Common myeloid progenitor, CD34-positive (primary cell): ENCODE measurements at regions not wholly inside any gene's neighbourhood (a gene's known extent, or its start where the extent isn't known, plus 50 kb on each side); places are given as distances from the start of the nearest gene placed in this dataset.
"Not testable (repeated sequence)": the region's sequence is repeated elsewhere in the genome, so short reads cannot be mapped to it uniquely, and the experiment has no call there.

Source experiments
- CTCF ChIA-PET: fragments of 350-600 bp; sonication (Branson Sonifier 250); formaldehyde crosslinking; loops from one replicate; lab custom pipeline; 2021; ENCODE audit warnings: antibody characterized with exemption; lab: Charles Lee
- POLR2A ChIA-PET: fragments of 350-600 bp; sonication (Branson Sonifier 250); formaldehyde crosslinking; loops from one replicate; lab custom pipeline; 2021; ENCODE audit warnings: antibody characterized with exemption; lab: Charles Lee
- DNase-seq, 3 donors: peaks; one replicate each; pipeline versions ENCODE4 v3.0.0 to v3.0.0-alpha.2; 2013
- H3K27ac ChIP-seq, 2 experiments: 1 replicate in 1 of 2; 2 replicates in 1 of 2; pipeline ENCODE4 v1.7.0; 2013; ENCODE audit warnings: inconsistent platforms in 2 of 2, low read length in 2 of 2, mild to moderate bottlenecking in 2 of 2, low read depth in 1 of 2, moderate library complexity in 1 of 2; ENCODE audit not compliant: severe bottlenecking in 2 of 2, insufficient read depth in 1 of 2, poor library complexity in 1 of 2
- H3K27me3 ChIP-seq, 5 experiments: replicated peaks in 2 of 5; 1 replicate in 3 of 5; 2 replicates in 2 of 5; pipeline versions ENCODE4 v1.6.1 to v1.7.0; 2013; ENCODE audit warnings: low read length in 4 of 5, mild to moderate bottlenecking in 2 of 5, moderate library complexity in 2 of 5, inconsistent platforms in 1 of 5; ENCODE audit not compliant: insufficient read depth in 5 of 5, control insufficient read depth in 4 of 5
- H3K36me3 ChIP-seq, 4 experiments: 1 replicate in 2 of 4; 2 replicates in 2 of 4; pipeline versions ENCODE4 v1.6.1 to v1.7.0; 2013; ENCODE audit warnings: low read length in 3 of 4, control low read depth in 1 of 4, mild to moderate bottlenecking in 1 of 4; ENCODE audit not compliant: control insufficient read depth in 4 of 4, insufficient read depth in 4 of 4
- H3K4me1 ChIP-seq, 4 experiments: 1 replicate in 3 of 4; 2 replicates in 1 of 4; pipeline versions ENCODE4 v1.6.1 to v1.7.1; 2013; ENCODE audit warnings: low read length in 3 of 4, mild to moderate bottlenecking in 3 of 4, control low read depth in 1 of 4, inconsistent platforms in 1 of 4, moderate library complexity in 1 of 4; ENCODE audit not compliant: control insufficient read depth in 4 of 4, insufficient read depth in 4 of 4; ENCODE audit errors: control extremely low read depth in 1 of 4
- H3K4me3 ChIP-seq, 7 experiments: 1 replicate in 4 of 7; 2 replicates in 3 of 7; pipeline versions ENCODE4 v1.5.1 to v1.7.0; 2013; ENCODE audit warnings: mild to moderate bottlenecking in 7 of 7, low read length in 6 of 7, moderate library complexity in 6 of 7, inconsistent platforms in 2 of 7, low read depth in 2 of 7, control low read depth in 1 of 7; ENCODE audit not compliant: insufficient read depth in 4 of 7, control insufficient read depth in 1 of 7; ENCODE audit errors: extremely low read depth in 1 of 7
- H3K9me3 ChIP-seq, 5 experiments: 1 replicate in 4 of 5; 2 replicates in 1 of 5; pipeline versions ENCODE4 v1.6.1 to v1.7.1; 2013; ENCODE audit warnings: low read length in 4 of 5, mild to moderate bottlenecking in 2 of 5, inconsistent platforms in 1 of 5, low read depth in 1 of 5, moderate library complexity in 1 of 5; ENCODE audit not compliant: control insufficient read depth in 4 of 5, insufficient read depth in 2 of 5; ENCODE audit errors: control extremely low read depth in 1 of 5
- WGBS: methylation state at CpG from one replicate; pipeline ENCODE4 v1.1.5; 2013; ENCODE audit not compliant: insufficient coverage; 5-methylcytosine and 5-hydroxymethylcytosine counted together

DNA sequence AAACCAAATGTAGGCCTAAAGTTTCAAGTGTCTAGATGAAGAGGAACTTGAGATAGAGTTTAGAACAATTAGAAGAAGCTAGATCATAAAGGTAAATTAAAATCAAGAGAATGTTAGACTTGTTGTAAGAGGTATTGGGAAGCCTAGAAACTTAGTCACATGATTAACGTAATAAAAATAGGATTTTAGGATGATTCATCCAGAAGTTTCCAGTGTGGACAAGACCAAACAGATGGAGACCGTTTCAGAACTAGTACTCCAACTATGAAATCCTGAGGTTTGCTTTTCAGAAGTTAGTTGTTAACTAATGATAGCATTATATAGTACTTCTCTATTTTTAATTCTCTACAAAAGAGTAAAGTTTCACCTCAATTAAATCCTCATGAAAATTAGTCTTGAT, 104.9 kb downstream of the MZT1 start:
- no peak for DNase-seq
- POLR2A ChIA-PET = no interaction called here
- WGBS = 83% methylated on average over 1 of the region's 2 CpGs

DNA sequence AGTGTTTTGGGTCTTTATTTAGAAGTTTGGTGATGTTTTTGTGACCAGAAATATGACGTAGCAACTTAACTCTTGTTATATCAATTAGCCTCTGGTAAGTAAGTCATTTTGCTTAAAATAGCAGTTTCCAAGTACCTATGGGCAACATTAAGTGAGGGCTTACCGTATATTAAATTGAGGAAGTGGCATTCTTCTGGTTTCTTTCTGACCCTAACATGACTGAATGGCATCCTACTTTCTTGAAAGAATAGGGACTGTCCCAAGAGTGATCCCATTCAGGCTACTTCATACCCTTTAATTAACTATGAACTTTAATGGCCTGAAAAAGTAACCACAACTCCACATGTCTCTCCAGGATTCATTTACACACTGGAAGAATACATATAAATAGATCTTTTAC, 106.6 kb downstream of the MZT1 start:
- no peaks in the 10 kb centered on the region for H3K4me1 ChIP-seq
- no peaks in the 10 kb centered on the region for H3K36me3 ChIP-seq
- WGBS = no CpG with 5 or more reads among the region's 2 CpGs
- ChIA-PET CTCF (no interaction called here), POLR2A (no interaction called here)
- DNase-seq = peak in 2 of 3 donors; percentile 23 to 29
- no peaks in the 10 kb centered on the region for H3K27me3 ChIP-seq
- no peaks in the 10 kb centered on the region for H3K9me3 ChIP-seq
- no peak overlapping the region for H3K4me3 ChIP-seq
- no peak overlapping the region for H3K27ac ChIP-seq

More for the DNA sequence above, 104.9 kb downstream of the MZT1 start:
- Histone ChIP-seq H3K27me3 (no peaks in the 10 kb centered on the region), H3K27ac (no peak overlapping the region), H3K9me3 (no peaks in the 10 kb centered on the region), H3K36me3 (no peaks in the 10 kb centered on the region), H3K4me1 (no peaks in the 10 kb centered on the region), H3K4me3 (no peak overlapping the region)
- CTCF ChIA-PET = no interaction called here

DNA sequence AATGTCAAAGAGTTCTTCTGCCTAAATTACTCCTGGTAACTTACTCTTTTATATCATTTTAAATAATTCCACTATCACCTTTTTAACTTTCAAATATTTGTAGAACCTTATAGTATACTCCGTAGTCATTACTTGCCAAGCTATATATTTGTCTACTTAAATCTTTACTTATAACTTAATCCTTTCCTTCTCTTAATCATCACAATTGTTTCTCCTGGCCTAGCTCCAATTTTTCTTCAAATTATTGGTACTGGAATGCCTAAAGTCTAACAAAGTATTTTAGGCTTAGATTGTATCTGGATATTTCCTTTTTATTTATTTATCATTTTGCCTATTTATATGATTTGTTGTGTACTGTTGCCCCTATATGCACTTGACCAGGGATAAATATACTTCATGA, 109.5 kb downstream of the MZT1 start:
- Histone ChIP-seq H3K4me3 (no peak overlapping the region), H3K9me3 (no peaks in the 10 kb centered on the region), H3K36me3 (no peaks in the 10 kb centered on the region), H3K27ac (no peak overlapping the region), H3K27me3 (no peaks in the 10 kb centered on the region), H3K4me1 (no peaks in the 10 kb centered on the region)
- CTCF ChIA-PET = no interaction called here
- DNase-seq = no peak
- WGBS = 100% methylated on average over 1 of the region's 1 CpG
- POLR2A ChIA-PET = no interaction called here

DNA sequence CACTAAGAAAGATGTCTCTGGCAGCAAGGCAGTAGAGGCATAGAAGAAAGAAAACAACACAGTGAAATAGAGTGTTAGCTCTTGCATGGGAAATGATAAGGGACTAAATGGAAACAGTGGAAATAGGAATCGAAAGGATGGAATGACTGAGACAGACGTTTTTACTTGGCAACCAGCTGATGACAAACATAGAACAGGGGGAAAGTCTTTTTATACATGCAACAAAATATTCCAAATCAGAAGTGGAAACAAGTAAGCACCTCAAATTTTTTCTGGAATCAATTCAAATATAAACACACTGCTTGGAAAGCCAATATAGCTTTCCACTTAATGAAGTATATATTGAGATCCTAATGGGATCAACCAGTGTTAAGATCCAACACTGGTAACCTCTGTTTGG, 110.2 kb downstream of the MZT1 start:
- DNase-seq = no peak
- Histone ChIP-seq H3K4me3 (no peak overlapping the region), H3K36me3 (no peaks in the 10 kb centered on the region), H3K9me3 (no peaks in the 10 kb centered on the region), H3K27ac (no peak overlapping the region), H3K27me3 (no peaks in the 10 kb centered on the region), H3K4me1 (no peaks in the 10 kb centered on the region)
- ChIA-PET POLR2A (interaction anchor here (0.6 kb wide), 2 partner anchors 10 to 219 kb away, joined by 3 to 5 read pairs; no protein-coding TSS in a partner anchor), CTCF (interaction anchor here (0.7 kb wide), 1 partner anchor 849 kb away, joined by 3 read pairs; no protein-coding TSS in a partner anchor)
- no CpG with 5 or more reads among the region's 2 CpGs for WGBS

DNA sequence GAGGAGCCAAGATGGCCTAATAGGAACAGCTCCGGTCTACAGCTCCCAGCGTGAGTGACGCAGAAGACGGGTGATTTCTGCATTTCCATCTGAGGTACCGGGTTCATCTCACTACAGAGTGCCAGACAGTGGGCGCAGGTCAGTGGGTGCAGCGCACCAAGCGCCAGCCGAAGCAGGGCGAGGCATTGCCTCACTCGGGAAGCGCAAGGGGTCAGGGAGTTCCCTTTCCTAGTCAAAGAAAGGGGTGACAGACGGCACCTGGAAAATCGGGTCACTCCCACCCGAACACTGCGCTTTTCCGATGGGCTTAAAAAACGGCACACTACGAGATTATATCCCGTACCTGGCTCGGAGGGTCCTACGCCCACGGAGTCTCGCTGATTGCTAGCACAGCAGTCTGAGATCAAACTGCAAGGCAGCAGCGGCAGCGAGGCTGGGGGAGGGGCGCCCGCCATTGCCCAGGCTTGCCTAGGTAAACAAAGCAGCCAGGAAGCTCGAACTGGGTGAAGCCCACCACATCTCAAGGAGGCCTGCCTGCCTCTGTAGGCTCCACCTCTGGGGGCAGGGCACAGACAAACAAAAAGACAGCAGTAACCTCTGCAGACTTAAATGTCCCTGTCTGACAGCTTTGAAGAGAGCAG, 117.1 kb downstream of the MZT1 start:
- DNase-seq, H3K27ac ChIP-seq, H3K36me3 ChIP-seq, POLR2A ChIA-PET, CTCF ChIA-PET, H3K4me1 ChIP-seq, H3K4me3 ChIP-seq, H3K9me3 ChIP-seq, H3K27me3 ChIP-seq: not testable (repeated sequence)
- WGBS = 83% methylated on average over 5 of the region's 29 CpGs

DNA sequence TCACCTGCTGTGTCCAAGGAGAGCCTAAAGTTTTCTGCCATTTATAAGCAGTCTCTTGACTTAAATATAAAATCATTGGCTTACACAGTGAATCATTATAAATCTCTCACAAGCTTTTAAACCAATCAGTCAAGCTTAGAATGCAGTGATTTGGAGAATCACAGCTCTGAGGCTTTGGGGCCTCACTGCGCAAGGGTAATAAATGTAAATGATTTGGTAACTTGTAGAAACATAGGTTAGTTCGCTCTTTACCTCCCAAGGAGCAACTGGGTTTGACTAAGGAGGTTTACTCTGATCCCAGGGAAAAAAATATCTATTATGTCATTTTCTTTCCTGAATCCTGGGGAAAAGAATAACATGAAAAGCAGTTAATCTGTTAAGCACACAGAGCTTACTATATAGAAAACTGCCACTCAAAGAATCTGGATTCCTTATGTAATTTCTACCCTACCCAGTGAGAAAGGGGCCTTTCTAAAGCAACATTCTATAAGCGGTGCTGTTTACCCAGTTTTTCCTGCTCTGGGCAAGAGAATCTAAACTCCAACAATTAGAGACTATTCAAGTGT, 128.2 kb downstream of the MZT1 start:
- ChIA-PET CTCF (no interaction called here), POLR2A (no interaction called here)
- WGBS = 61% methylated on average over 3 of the region's 3 CpGs
- Histone ChIP-seq H3K4me1 (no peaks in the 10 kb centered on the region), H3K4me3 (no peak overlapping the region), H3K27ac (no peak overlapping the region), H3K27me3 (no peaks in the 10 kb centered on the region), H3K9me3 (no peaks in the 10 kb centered on the region), H3K36me3 (no peaks in the 10 kb centered on the region)
- no peak for DNase-seq

DNA sequence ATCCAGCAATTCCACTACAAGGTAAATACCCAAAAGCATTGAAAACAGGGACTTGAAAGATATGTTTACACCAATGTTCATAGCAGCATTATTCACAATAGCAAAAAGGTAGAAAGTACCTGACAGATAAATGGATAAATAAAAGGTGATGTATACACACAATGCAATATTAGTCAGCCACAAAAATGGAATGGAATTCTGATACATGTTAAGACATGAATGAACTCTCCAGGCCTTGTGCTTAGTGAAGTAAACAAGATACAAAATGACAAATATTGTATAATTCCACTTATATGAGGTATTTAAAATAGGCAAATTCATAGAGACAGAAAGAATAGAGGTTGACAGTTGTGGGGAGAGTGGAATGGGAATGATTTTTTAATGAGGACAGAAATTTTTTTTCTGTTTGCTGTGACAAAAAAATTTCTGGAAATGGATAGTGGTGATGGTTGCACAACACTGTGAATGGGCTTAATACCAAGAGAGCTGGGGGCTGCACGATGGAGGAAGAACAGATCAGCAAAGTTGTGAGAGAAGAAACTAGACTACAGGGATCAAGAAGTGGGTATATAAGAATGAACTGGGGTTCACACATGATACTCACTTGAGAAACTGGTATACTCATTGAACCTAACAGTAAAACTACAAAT, 137.2 kb downstream of the MZT1 start:
- Histone ChIP-seq H3K9me3 (no peaks in the 10 kb centered on the region), H3K4me1 (no peaks in the 10 kb centered on the region), H3K27ac (no peak overlapping the region), H3K36me3 (no peaks in the 10 kb centered on the region), H3K4me3 (no peak overlapping the region), H3K27me3 (no peaks in the 10 kb centered on the region)
- no peak for DNase-seq
- WGBS = 100% methylated on average over 1 of the region's 1 CpG
- ChIA-PET POLR2A (no interaction called here), CTCF (no interaction called here)
